Left lung (tissue), 4 donors: ENCODE measurements at regions not wholly inside any gene's neighbourhood (a gene's known extent, or its start where the extent isn't known, plus 50 kb on each side); places are given as distances from the start of the nearest gene placed in this dataset.
A peak's percentile ranks its signal among the peaks of the same experiment; 100 is the strongest.

ENCODE experiments used
- ATAC-seq: fragments of 200-7000 bp; cut with Tn5 transposase; one replicate; pipeline ENCODE4 v1.9.1; 2020; ENCODE audit warnings: moderate library complexity
- DNase-seq, 4 donors: peaks; one replicate each; pipeline ENCODE4 v3.0.0-alpha.2; 2013 to 2020
- H3K27ac ChIP-seq, 2 donors: fragments of 200-600 bp; sonication (generic) in 1 of 2; one replicate each; pipeline versions ENCODE4 v1.5.0 to v1.8.0; 2020 to 2021
- H3K27me3 ChIP-seq, 2 donors: fragments of 200-600 bp; sonication (generic) in 1 of 2; one replicate each; pipeline versions ENCODE4 v1.5.0 to v1.8.0; 2020 to 2021
- H3K36me3 ChIP-seq, 2 donors: fragments of 200-600 bp; sonication (generic) in 1 of 2; one replicate each; pipeline versions ENCODE4 v1.5.0 to v1.8.0; 2020 to 2021
- H3K4me1 ChIP-seq, 2 donors: fragments of 200-600 bp; one replicate each; pipeline ENCODE4 v1.8.0; 2021
- H3K4me3 ChIP-seq, 2 donors: fragments of 200-600 bp; sonication (generic) in 1 of 2; one replicate each; pipeline versions ENCODE4 v1.5.0 to v1.8.0; 2020 to 2021; ENCODE audit warnings: mild to moderate bottlenecking in 1 of 2
- H3K9me3 ChIP-seq, 2 donors: fragments of 200-600 bp; sonication (generic) in 1 of 2; one replicate each; pipeline versions ENCODE4 v1.5.0 to v1.8.0; 2020 to 2021
- intact Hi-C, 2 donors: fragments of 100-400 bp; cut with DNase I; formaldehyde crosslinking; loops; one replicate each; pipeline versions ENCODE4 v1.11.2 to v1.14.2; 2022
- TF ChIP-seq, protein P1 (sequence below), 2 donors: fragments of 200-600 bp; sonication (generic) in 1 of 2; IDR thresholded peaks; one replicate each; pipeline versions ENCODE4 v1.5.0 to v1.8.0; 2021; ENCODE audit warnings: antibody characterized with exemption in 2 of 2
- donor health status: DM: no; HTN: yes; CAD: no.
- donor health status: DM: no; HTN: no; CAD: no.

DNA sequence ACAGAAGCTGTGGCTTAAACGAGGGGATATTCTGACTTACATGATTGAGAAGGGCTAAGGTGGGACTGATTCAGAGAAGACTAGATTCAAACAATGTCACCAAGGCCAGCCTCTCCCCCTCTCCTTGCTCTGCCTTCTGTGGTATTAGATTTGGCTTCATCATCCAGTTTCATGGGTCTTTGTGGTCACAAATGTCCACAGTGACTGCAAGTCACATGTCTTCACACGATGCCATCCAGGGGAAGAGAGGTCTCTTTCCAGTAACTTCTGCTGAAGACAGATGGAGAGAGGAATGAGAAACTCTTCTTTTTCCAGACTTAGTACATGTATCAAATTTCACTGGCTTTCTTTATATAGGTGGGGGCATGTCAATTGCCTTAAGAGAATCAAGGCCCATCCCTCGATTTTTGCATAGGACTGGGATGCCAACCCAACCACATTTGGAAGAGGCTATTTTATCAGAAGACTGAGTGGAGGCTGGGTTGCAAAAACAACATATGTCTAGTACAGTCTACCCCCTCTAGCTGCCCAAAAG lies 57.3 kb upstream of the HNF1B start:
- ATAC-seq (peak; percentile 19), DNase-seq (no peak)
- no peak overlapping the region for H3K4me3 ChIP-seq
- no peaks in the 10 kb centered on the region for H3K36me3 ChIP-seq
- TF ChIP-seq, protein P1, sequence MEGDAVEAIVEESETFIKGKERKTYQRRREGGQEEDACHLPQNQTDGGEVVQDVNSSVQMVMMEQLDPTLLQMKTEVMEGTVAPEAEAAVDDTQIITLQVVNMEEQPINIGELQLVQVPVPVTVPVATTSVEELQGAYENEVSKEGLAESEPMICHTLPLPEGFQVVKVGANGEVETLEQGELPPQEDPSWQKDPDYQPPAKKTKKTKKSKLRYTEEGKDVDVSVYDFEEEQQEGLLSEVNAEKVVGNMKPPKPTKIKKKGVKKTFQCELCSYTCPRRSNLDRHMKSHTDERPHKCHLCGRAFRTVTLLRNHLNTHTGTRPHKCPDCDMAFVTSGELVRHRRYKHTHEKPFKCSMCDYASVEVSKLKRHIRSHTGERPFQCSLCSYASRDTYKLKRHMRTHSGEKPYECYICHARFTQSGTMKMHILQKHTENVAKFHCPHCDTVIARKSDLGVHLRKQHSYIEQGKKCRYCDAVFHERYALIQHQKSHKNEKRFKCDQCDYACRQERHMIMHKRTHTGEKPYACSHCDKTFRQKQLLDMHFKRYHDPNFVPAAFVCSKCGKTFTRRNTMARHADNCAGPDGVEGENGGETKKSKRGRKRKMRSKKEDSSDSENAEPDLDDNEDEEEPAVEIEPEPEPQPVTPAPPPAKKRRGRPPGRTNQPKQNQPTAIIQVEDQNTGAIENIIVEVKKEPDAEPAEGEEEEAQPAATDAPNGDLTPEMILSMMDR (IDR thresholded peaks at IDR 0.05) = no peak
- H3K4me1 ChIP-seq = no peaks in the 10 kb centered on the region
- peaks cover 0 to 7% of the 10 kb centered on the region in 2 donors for H3K27me3 ChIP-seq
- no peaks in the 10 kb centered on the region for H3K9me3 ChIP-seq
- H3K27ac ChIP-seq = no peak overlapping the region
- intact Hi-C loops = no loop called here

DNA sequence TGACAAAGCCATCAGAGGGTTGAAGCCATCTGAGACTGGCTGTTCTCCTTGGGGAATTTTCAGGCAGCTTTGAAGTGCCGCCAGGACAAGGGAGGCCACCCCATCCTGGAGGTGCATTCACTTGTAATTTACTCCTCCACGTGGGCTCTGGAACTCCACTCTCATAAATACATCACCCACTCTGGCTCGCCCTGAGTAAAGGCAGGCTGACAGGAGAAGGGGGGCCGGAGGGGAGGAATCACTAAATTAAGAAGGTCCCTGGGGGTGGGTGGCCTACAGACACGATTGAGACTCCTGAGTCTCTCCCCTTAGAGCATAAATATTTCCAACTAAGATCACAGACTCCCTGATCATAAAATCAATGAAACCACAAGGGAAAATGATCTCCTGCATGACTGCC lies 56.3 kb upstream of the HNF1B start:
- Histone ChIP-seq H3K9me3 (no peaks in the 10 kb centered on the region), H3K27me3 (peaks cover 0 to 16% of the 10 kb centered on the region in 2 donors), H3K4me1 (no peaks in the 10 kb centered on the region), H3K4me3 (no peak overlapping the region), H3K27ac (no peak overlapping the region), H3K36me3 (no peaks in the 10 kb centered on the region)
- ATAC-seq (no peak), DNase-seq (no peak)
- intact Hi-C loops = no loop called here
- TF ChIP-seq, protein P1 (IDR thresholded peaks at IDR 0.05) = no peak

DNA sequence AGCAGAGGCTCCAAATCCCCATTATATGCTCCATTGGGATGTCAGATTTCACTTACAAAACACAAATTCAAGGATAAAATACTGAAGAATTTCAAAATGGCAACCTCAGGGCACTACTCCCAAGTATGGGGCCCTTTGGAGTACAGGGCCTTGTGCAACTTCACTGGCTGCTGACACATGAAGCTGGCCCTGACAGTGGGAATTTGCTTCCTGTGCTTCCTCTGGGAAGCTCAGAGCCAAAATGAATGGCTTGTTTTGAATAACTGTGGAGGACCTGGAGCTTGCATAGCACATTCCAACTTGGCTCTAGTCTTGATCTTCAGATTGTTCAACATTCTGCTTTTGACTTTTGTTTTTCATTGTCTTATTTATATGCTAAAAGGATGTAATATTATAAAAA lies 52.3 kb upstream of the HNF1B start:
- H3K36me3 ChIP-seq = no peaks in the 10 kb centered on the region
- ATAC-seq (no peak), DNase-seq (no peak)
- H3K4me3 ChIP-seq = no peak overlapping the region
- H3K27me3 ChIP-seq = peaks cover 0 to 24% of the 10 kb centered on the region in 2 donors
- no peaks in the 10 kb centered on the region for H3K9me3 ChIP-seq
- TF ChIP-seq, protein P1 (IDR thresholded peaks at IDR 0.05) = no peak
- intact Hi-C loops = no loop called here
- no peak overlapping the region for H3K27ac ChIP-seq
- no peaks in the 10 kb centered on the region for H3K4me1 ChIP-seq

DNA sequence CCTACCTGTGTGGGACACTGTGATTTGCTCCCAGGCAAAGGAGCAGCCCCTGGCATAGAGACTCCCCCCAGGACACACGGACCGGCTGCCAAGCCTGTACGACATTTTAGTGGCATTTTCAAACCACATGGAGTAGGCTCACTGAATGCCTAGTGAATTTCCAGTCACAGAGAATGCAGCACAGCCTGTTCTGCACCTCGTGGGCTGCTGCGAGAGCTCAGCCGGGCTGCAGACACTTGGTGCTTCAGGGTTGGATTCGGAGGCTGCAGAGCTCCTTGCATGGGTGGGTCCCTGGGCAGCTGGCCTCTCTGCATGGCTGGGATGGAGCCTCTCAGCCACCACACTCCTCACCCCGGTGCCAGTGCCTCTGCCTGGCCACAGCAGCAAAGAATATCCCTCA lies 51.2 kb upstream of the HNF1B start:
- no peak overlapping the region for H3K27ac ChIP-seq
- no peaks in the 10 kb centered on the region for H3K9me3 ChIP-seq
- no peak overlapping the region for H3K4me3 ChIP-seq
- no peaks in the 10 kb centered on the region for H3K4me1 ChIP-seq
- intact Hi-C loops = no loop called here
- no peak for DNase-seq
- H3K27me3 ChIP-seq = peaks cover 0 to 33% of the 10 kb centered on the region in 2 donors
- TF ChIP-seq, protein P1 (IDR thresholded peaks at IDR 0.05) = no peak
- no peaks in the 10 kb centered on the region for H3K36me3 ChIP-seq
- no peak for ATAC-seq
